Spleen (tissue), 11 donors: ENCODE measurements at regions not wholly inside any gene's neighbourhood (a gene's known extent, or its start where the extent isn't known, plus 50 kb on each side); places are given as distances from the start of the nearest gene placed in this dataset.

Source experiments
- DNase-seq: peaks from one replicate; pipeline ENCODE4 v3.0.0-alpha.2; 2020
- H3K27ac ChIP-seq, 8 donors: fragments of 200-600 bp; sonication (generic) in 7 of 8; 1 replicate in 4 of 8; 2 replicates in 4 of 8; pipeline versions ENCODE4 v1.5.0 to v1.8.0; 2016 to 2021; ENCODE audit warnings: inconsistent platforms in 4 of 8, mild to moderate bottlenecking in 4 of 8, moderate library complexity in 1 of 8
- H3K27me3 ChIP-seq, 7 donors: fragments of 200-600 bp; sonication (generic) in 6 of 7; replicated peaks in 1 of 7; 1 replicate in 4 of 7; 2 replicates in 3 of 7; pipeline versions ENCODE4 v1.5.0 to v1.8.0; 2016 to 2021; ENCODE audit warnings: inconsistent platforms in 3 of 7, mild to moderate bottlenecking in 1 of 7
- H3K36me3 ChIP-seq, 6 donors: fragments of 200-600 bp; sonication (generic) in 5 of 6; 1 replicate in 4 of 6; 2 replicates in 2 of 6; pipeline versions ENCODE4 v1.5.0 to v1.8.0; 2016 to 2021; ENCODE audit warnings: inconsistent platforms in 2 of 6
- H3K4me1 ChIP-seq, 6 donors: fragments of 200-600 bp; sonication (generic) in 5 of 6; 1 replicate in 3 of 6; 2 replicates in 3 of 6; pipeline versions ENCODE4 v1.5.0 to v1.8.0; 2016 to 2021; ENCODE audit warnings: inconsistent platforms in 3 of 6
- H3K4me3 ChIP-seq, 8 donors: fragments of 200-600 bp; sonication (generic) in 7 of 8; 1 replicate in 4 of 8; 2 replicates in 4 of 8; pipeline versions ENCODE4 v1.5.0 to v1.8.0; 2016 to 2021; ENCODE audit warnings: inconsistent platforms in 4 of 8, mild to moderate bottlenecking in 4 of 8, moderate library complexity in 2 of 8
- H3K9me3 ChIP-seq, 8 donors: fragments of 200-600 bp; sonication (generic) in 7 of 8; 1 replicate in 4 of 8; 2 replicates in 4 of 8; pipeline versions ENCODE4 v1.5.0 to v1.8.0; 2016 to 2021; ENCODE audit warnings: inconsistent platforms in 4 of 8
- POLR2A ChIP-seq, 3 donors: fragments of 450-650 bp; IDR thresholded peaks; one replicate each; pipeline ENCODE4 v1.5.1; 2017; ENCODE audit warnings: antibody characterized with exemption in 3 of 3, mild to moderate bottlenecking in 1 of 3
- POLR2AphosphoS5 ChIP-seq, 3 donors: sonication (generic); formaldehyde crosslinking; IDR thresholded peaks; one replicate each; pipeline ENCODE4 v1.5.1; 2017; ENCODE audit warnings: antibody characterized with exemption in 3 of 3
- WGBS, 5 donors: extraction: QIAGEN DNeasy Blood & Tissue Kit in 3 of 5; methylation state at CpG; one replicate each; pipeline versions ENCODE4 v1.1.5 to v1.1.7; 2013 to 2018; 5-methylcytosine and 5-hydroxymethylcytosine counted together
- intact Hi-C: fragments of 100-400 bp; cut with DNase I; formaldehyde crosslinking; loops from one replicate; pipeline ENCODE4 v1.15.0; 2023; ENCODE audit warnings: low total_unique reads
- TF ChIP-seq, protein P1 (sequence below), 11 experiments: fragments of 200-600 bp in 7 of 11; fragments of 450-650 bp in 4 of 11; sonication (generic) in 4 of 11; IDR thresholded peaks in 8 of 11; conservative IDR thresholded peaks in 3 of 11; 1 replicate in 7 of 11; 2 replicates in 4 of 11; pipeline versions ENCODE4 v1.4.0 to v1.8.0; 2016 to 2021; ENCODE audit warnings: antibody characterized with exemption in 11 of 11, inconsistent platforms in 4 of 11, mild to moderate bottlenecking in 1 of 11
- donor health status: healthy with polysubstance abuse.
- donor health status: DM: no; HTN: no; CAD: no; lungs with moderate emphysema.
- donor health status: DM: no; HTN: no; CAD: no.
- donor health status: Bipolar disorder and iron deficiency.
- donor health status: healthy.
- donor health status: DM: no; HTN: no; CAD: no.
- donor health status: DM: yes; HTN: yes; CAD: no.

DNA sequence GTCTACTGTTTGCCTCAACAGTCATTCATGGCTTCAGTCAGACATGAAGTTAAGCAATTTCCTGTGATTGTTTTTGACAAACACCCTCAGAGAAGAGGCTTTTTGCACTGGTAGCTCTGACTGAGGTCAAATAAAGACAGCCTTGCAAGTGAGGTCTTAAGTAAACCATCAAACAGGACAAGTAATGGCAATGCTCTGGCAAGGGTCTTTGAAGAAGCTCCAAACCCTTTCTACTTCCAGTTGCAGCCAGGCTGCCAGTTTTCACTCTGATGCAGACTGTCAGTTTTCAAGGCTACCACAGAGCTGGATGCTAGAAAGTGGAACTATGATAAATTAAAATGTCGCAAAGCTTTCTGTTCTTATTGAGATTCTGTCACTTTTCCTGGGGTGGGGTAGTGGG is 421.5 kb upstream of the PTGER4 start:
- Histone ChIP-seq H3K36me3 (no peaks in the 10 kb centered on the region), H3K4me1 (peaks cover 0 to 13% (median 0%) of the 10 kb centered on the region in 6 donors), H3K4me3 (peak overlapping the region in 1 of 8 donors; percentile 2), H3K9me3 (no peaks in the 10 kb centered on the region), H3K27me3 (no peaks in the 10 kb centered on the region), H3K27ac (peak overlapping the region in 6 of 8 donors; percentile 14 to 79 (median 62))
- no peak for DNase-seq
- intact Hi-C loops: no loop called here
- 35 to 76% (median 58%) methylated on average over 1 of the region's 1 CpG for WGBS, 5 donors
- no peak for TF ChIP-seq POLR2A (IDR thresholded peaks at IDR 0.05)
- TF ChIP-seq, protein P1, sequence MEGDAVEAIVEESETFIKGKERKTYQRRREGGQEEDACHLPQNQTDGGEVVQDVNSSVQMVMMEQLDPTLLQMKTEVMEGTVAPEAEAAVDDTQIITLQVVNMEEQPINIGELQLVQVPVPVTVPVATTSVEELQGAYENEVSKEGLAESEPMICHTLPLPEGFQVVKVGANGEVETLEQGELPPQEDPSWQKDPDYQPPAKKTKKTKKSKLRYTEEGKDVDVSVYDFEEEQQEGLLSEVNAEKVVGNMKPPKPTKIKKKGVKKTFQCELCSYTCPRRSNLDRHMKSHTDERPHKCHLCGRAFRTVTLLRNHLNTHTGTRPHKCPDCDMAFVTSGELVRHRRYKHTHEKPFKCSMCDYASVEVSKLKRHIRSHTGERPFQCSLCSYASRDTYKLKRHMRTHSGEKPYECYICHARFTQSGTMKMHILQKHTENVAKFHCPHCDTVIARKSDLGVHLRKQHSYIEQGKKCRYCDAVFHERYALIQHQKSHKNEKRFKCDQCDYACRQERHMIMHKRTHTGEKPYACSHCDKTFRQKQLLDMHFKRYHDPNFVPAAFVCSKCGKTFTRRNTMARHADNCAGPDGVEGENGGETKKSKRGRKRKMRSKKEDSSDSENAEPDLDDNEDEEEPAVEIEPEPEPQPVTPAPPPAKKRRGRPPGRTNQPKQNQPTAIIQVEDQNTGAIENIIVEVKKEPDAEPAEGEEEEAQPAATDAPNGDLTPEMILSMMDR (IDR thresholded peaks at IDR 0.05 in 8 of 11, conservative IDR thresholded peaks at IDR 0.05 in 3 of 11): no peak

DNA sequence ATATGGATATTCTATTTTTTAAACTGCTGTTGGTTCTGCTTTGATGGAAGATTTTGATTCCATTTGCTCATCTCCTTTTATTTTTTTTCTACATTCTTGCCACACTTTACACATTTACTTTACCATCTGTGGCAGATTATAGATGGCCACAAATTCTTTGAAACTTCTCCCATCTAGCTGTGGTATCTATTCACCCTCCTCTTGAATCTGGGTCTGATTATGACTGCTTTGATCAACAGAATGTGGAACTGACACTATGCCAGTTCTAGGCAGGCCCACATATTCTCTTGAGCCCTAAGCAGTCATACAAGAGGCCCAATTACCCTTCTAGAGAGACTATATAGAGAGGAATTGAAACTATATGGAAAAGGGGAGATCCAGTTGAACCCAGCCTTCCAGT is 439.0 kb upstream of the PTGER4 start:
- intact Hi-C loops: no loop called here
- Histone ChIP-seq H3K36me3 (no peaks in the 10 kb centered on the region), H3K27me3 (no peaks in the 10 kb centered on the region), H3K4me1 (no peaks in the 10 kb centered on the region), H3K27ac (no peak overlapping the region), H3K9me3 (peaks cover 0 to 17% (median 10%) of the 10 kb centered on the region in 8 donors), H3K4me3 (no peak overlapping the region)
- TF ChIP-seq POLR2AphosphoS5 (IDR thresholded peaks at IDR 0.05): no peak
- no peak for DNase-seq

DNA sequence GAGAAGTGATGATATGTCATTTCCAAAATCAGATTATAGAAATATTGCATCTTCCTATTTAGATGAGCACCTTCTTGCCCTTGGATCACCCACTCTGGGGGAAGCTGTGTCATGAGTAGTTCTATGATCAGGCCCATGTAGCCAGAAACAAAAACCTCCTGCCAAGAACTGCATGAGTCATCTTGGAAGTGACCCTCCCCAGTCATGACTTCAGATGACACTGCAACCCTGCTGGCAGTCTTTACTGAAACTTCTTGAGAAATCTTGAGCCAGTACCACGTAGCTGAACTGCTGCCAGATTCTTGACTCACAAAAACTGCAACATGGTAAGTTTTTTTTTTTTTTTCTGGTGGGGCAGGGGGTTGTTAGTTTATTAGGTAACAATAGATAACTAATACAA is 439.6 kb upstream of the PTGER4 start:
- H3K4me1 ChIP-seq: no peaks in the 10 kb centered on the region
- no peak overlapping the region for H3K4me3 ChIP-seq
- no peaks in the 10 kb centered on the region for H3K36me3 ChIP-seq
- 39 to 57% (median 53%) methylated on average over 1 of the region's 1 CpG for WGBS, 5 donors
- TF ChIP-seq POLR2A (IDR thresholded peaks at IDR 0.05) (no peak), POLR2AphosphoS5 (IDR thresholded peaks at IDR 0.05) (no peak)
- TF ChIP-seq, protein P1 (IDR thresholded peaks at IDR 0.05 in 8 of 11, conservative IDR thresholded peaks at IDR 0.05 in 3 of 11): no peak
- no peak for DNase-seq
- H3K9me3 ChIP-seq: peaks cover 0 to 17% (median 10%) of the 10 kb centered on the region in 8 donors
- intact Hi-C loops: no loop called here
- no peaks in the 10 kb centered on the region for H3K27me3 ChIP-seq
- H3K27ac ChIP-seq: no peak overlapping the region

DNA sequence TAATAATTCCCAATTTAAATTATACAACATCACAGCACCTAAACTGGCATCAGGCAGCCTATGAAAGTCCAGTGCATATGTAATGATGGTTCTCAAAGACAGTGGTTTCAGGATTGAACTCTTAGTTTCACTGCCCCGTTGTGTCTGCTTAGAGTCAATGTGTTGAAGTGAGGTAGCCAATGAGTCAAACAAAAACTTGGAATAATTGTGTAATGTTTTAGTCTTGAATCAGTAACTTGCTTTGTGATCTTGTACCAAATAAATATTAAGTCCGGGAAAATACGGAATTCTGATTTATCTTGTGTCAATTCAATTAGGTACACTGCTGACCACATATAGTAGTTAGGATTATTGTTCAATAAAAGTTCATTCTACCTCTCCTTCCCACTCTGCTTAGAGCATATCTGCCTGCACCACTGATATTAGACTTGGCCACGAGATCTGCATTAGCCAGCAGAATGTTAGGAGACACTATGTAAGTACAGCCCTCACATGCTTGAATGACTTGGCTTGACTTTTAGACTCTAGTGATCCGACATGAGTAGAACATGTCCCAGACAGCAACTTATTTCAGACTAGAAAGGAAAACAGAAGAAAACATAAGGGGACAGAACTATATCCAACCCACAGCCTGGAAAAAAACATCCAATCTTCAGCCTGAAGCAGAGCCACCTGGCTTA is 441.5 kb upstream of the PTGER4 start:
- no peak for DNase-seq
- intact Hi-C loops: no loop called here
- H3K27me3 ChIP-seq: no peaks in the 10 kb centered on the region
- peaks cover 0 to 17% (median 10%) of the 10 kb centered on the region in 8 donors for H3K9me3 ChIP-seq
- 80 to 94% (median 86%) methylated on average over 5 of the region's 5 CpGs for WGBS, 5 donors
- no peaks in the 10 kb centered on the region for H3K36me3 ChIP-seq
- H3K4me3 ChIP-seq: no peak overlapping the region
- TF ChIP-seq POLR2A (IDR thresholded peaks at IDR 0.05): no peak
- TF ChIP-seq, protein P1 (IDR thresholded peaks at IDR 0.05 in 8 of 11, conservative IDR thresholded peaks at IDR 0.05 in 3 of 11): no peak
- TF ChIP-seq POLR2AphosphoS5 (IDR thresholded peaks at IDR 0.05): no peak
- no peak overlapping the region for H3K27ac ChIP-seq
- H3K4me1 ChIP-seq: no peaks in the 10 kb centered on the region
